SU-DHL-6 (cell line): ENCODE measurements at regions not wholly inside any gene's neighbourhood (a gene's known extent, or its start where the extent isn't known, plus 50 kb on each side); places are given as distances from the start of the nearest gene placed in this dataset.

ENCODE experiments used
- EZH2phosphoT487 ChIP-seq: fragments of 200-600 bp; sonication (generic), shearing (Covaris generic); conservative IDR thresholded peaks from 2 replicates; pipeline ENCODE4 v1.6.1; 2018; ENCODE audit warnings: mild to moderate bottlenecking, antibody characterized with exemption, low read length, moderate library complexity, mixed read lengths
- TF ChIP-seq, protein P1 (sequence below): fragments of 200-600 bp; sonication (generic); IDR thresholded peaks from one replicate; pipeline ENCODE4 v1.5.1; 2017; ENCODE audit warnings: antibody characterized with exemption, mild to moderate bottlenecking, low read length, moderate library complexity; ENCODE audit not compliant: insufficient read depth, poor library complexity, severe bottlenecking

DNA sequence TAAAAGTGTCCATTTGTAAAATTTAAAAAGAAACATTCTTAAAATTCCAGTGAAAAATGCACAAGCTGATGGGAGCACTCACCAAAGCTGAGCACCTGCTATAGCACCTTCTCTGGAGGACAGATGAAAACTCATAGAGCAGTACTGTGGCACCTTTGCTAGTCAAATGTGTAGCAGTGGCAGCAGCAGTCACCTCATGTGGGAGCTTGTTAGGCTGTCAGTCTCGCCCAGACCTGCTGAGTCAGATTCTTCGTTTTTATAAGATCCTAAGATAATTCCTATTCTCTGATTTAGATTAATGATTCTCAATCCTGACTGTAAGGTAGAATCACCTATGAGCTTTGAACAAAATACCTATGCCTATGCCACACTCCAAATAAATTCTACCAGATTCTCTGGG is 325.8 kb downstream of the RPL10L start:
- TF ChIP-seq, protein P1, sequence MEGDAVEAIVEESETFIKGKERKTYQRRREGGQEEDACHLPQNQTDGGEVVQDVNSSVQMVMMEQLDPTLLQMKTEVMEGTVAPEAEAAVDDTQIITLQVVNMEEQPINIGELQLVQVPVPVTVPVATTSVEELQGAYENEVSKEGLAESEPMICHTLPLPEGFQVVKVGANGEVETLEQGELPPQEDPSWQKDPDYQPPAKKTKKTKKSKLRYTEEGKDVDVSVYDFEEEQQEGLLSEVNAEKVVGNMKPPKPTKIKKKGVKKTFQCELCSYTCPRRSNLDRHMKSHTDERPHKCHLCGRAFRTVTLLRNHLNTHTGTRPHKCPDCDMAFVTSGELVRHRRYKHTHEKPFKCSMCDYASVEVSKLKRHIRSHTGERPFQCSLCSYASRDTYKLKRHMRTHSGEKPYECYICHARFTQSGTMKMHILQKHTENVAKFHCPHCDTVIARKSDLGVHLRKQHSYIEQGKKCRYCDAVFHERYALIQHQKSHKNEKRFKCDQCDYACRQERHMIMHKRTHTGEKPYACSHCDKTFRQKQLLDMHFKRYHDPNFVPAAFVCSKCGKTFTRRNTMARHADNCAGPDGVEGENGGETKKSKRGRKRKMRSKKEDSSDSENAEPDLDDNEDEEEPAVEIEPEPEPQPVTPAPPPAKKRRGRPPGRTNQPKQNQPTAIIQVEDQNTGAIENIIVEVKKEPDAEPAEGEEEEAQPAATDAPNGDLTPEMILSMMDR = no peak
- no peak for TF ChIP-seq EZH2phosphoT487
